SK-N-SH (cell line): ENCODE measurements at regions not wholly inside any gene's neighbourhood (a gene's known extent, or its start where the extent isn't known, plus 50 kb on each side); places are given as distances from the start of the nearest gene placed in this dataset.

Source experiments
- EZH2phosphoT487 ChIP-seq: fragments of 200-600 bp; sonication (generic); IDR thresholded peaks from 2 replicates; pipeline ENCODE4 v1.6.1; 2017; ENCODE audit warnings: low read depth, mixed run types, mild to moderate bottlenecking, antibody characterized with exemption, moderate library complexity, borderline replicate concordance
- NFIC ChIP-seq: IDR thresholded peaks from 2 replicates; pipeline ENCODE4 v1.4.0; 2012; ENCODE audit warnings: borderline replicate concordance
- POLR2AphosphoS5 ChIP-seq: IDR thresholded peaks from 2 replicates; pipeline ENCODE4 v1.6.1; 2012; ENCODE audit warnings: low read depth, low read length
- SIN3A ChIP-seq: IDR thresholded peaks from 2 replicates; pipeline ENCODE4 v1.6.1; 2012; ENCODE audit warnings: low read depth, mild to moderate bottlenecking, low read length, moderate library complexity, borderline replicate concordance
- TF ChIP-seq, protein P1 (sequence below): fragments of 200-600 bp; sonication (generic); IDR thresholded peaks from 2 replicates; pipeline ENCODE4 v1.6.1; 2017; ENCODE audit warnings: antibody characterized with exemption, mild to moderate bottlenecking, moderate library complexity
- TF ChIP-seq, protein P2 (sequence below): IDR thresholded peaks from 2 replicates; pipeline ENCODE4; 2012

DNA sequence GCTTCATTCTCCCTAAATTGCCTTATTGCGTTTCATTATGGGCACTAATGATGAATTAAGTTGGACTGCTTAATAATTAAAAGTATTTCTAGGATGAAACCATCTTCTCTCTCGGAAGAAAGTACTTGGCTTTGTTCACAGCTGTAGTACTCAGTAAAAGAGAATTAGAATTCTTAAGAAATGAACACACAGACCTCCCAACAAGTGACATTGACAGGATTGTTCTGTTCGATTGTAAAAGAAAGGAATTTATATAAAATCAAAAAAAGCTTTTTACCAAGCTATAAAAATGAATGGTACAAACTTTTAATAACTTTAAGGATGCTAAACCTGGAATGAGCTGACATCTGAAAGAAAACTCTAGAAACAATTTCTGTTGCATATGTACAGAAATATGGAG is 416.4 kb upstream of the THRB start:
- TF ChIP-seq, protein P1, sequence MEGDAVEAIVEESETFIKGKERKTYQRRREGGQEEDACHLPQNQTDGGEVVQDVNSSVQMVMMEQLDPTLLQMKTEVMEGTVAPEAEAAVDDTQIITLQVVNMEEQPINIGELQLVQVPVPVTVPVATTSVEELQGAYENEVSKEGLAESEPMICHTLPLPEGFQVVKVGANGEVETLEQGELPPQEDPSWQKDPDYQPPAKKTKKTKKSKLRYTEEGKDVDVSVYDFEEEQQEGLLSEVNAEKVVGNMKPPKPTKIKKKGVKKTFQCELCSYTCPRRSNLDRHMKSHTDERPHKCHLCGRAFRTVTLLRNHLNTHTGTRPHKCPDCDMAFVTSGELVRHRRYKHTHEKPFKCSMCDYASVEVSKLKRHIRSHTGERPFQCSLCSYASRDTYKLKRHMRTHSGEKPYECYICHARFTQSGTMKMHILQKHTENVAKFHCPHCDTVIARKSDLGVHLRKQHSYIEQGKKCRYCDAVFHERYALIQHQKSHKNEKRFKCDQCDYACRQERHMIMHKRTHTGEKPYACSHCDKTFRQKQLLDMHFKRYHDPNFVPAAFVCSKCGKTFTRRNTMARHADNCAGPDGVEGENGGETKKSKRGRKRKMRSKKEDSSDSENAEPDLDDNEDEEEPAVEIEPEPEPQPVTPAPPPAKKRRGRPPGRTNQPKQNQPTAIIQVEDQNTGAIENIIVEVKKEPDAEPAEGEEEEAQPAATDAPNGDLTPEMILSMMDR = no peak
- TF ChIP-seq NFIC (no peak), SIN3A (no peak), POLR2AphosphoS5 (no peak), EZH2phosphoT487 (no peak)
- TF ChIP-seq, protein P2, sequence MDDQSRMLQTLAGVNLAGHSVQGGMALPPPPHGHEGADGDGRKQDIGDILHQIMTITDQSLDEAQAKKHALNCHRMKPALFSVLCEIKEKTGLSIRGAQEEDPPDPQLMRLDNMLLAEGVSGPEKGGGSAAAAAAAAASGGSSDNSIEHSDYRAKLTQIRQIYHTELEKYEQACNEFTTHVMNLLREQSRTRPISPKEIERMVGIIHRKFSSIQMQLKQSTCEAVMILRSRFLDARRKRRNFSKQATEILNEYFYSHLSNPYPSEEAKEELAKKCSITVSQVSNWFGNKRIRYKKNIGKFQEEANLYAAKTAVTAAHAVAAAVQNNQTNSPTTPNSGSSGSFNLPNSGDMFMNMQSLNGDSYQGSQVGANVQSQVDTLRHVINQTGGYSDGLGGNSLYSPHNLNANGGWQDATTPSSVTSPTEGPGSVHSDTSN = no peak
